Cardiac fibroblast (primary cell): ENCODE measurements at regions not wholly inside any gene's neighbourhood (a gene's known extent, or its start where the extent isn't known, plus 50 kb on each side); places are given as distances from the start of the nearest gene placed in this dataset.

Experiments used
- DNase-seq, 2 donors: peaks; one replicate each; pipeline versions ENCODE4 v3.0.0 to v3.0.0-alpha.2; 2010; ENCODE audit warnings: low read depth in 2 of 2
- H3K4me3 ChIP-seq, 2 donors: replicated peaks in 1 of 2; 1 replicate in 1 of 2; 2 replicates in 1 of 2; pipeline ENCODE4 v1.5.1; 2011; ENCODE audit warnings: low read depth in 2 of 2, low read length in 2 of 2, mild to moderate bottlenecking in 2 of 2, moderate library complexity in 1 of 2
- CTCF ChIP-seq: IDR thresholded peaks from one replicate; pipeline ENCODE4 v1.5.1; 2011; ENCODE audit warnings: low read depth, mild to moderate bottlenecking, low read length, inconsistent platforms

DNA sequence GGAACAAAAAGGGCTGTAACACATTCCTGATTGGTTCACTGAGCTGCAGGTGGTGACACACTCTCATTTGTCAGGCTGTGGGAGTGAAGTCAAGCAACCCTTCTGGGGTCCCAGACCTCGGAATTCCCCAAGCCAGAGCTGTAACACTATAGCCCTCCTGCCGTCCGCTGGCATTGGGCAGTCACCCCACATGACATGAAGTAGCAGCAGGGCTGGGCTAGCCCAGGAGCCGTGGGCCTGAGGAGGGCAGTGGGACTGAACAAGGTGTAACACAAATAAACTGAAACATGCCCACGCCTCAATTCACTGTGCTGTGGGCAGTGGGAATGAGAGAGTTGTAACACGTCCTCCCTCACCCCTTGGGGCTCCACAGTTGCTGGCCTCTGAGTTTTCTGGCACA lies 689.1 kb upstream of the EYS start:
- no peak for DNase-seq
- no peak overlapping the region for H3K4me3 ChIP-seq
- no peak for TF ChIP-seq CTCF

DNA sequence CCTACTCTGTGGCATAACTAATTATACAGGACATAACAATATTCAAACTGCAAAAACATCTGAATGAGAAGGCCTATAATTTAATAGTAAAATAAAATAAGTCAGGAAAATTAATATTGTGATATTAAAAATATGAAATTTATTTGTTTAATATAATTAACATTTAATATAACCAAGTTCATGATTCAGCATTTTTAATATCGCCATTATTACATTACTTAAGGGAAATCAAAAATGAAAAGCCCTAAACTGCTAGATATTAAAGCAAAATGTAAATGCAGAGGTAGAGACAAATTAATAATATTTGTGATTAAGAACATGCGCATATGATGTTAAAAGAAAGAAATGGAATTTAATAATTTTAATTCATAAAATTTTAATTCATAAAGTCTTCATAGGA lies 683.4 kb upstream of the EYS start:
- TF ChIP-seq CTCF, result no peak
- DNase-seq, result no peak
- H3K4me3 ChIP-seq, result no peak overlapping the region

DNA sequence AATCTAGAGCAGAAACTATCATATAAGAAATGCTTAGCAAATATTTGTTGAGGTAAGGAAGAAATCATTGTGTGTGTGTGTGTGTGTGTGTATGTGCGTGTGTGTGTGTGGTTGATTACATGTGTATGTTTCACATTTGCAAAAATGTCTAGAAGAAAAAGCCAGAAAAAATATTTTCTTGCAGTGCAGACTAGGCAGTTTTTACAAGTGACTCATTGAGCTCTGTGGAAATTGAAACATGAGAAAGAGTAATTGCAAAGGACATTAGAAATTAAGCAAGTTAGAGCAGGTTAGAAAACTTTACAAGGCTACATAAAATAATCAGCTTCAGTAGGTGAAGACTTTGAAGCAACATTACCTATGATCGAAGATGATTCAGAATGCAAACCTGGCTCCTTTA lies 669.0 kb upstream of the EYS start:
- DNase-seq, result no peak
- TF ChIP-seq CTCF, result no peak
- no peak overlapping the region for H3K4me3 ChIP-seq

- DNase-seq, result no peak
- no peak for TF ChIP-seq CTCF
- H3K4me3 ChIP-seq, result no peak overlapping the region
Measured at GRCh38 chr6:66369407-66369806, 662.4 kb upstream of the EYS start.

DNA sequence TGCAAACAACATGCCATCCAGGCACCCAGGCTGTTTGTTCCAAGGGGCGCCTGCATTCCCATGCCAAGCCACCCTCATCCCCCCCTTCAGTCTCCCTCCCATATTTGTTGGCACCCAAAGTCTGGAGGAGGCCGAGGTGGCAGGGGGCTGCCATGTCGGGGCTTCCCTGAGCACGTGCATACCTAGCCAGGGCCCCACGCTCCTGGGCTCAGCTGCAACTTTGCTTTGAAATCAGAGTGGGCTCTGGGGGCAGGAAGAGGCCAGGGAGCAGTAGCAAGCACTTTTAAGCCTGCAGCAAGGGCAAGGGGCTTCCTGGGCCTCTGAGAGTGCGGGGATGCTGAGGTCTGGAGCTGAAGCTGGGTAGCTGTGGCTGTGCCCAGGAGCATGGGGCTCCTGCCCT lies 655.9 kb upstream of the EYS start:
- DNase-seq, result no peak
- no peak overlapping the region for H3K4me3 ChIP-seq
- no peak for TF ChIP-seq CTCF

DNA sequence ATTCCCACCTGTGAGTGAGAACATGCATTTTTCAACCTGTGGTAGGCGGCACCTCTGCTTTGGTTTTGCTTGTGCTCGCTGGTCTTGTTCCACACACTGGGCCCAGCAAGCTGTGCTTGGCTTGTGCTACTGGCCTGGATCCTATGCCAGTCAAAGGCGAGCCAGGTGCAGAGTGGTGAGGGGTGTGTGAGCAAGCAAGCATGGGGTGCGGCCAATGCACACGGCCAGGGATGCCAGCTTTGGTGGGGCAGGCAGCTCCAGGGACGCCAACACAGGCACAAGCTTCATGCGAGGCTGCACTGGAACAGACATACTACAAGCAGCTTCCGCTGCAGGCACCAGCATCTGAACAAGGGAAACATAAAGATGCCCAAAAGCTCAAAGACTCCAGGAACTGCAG lies 654.9 kb upstream of the EYS start:
- TF ChIP-seq CTCF, result no peak
- DNase-seq, result no peak
- H3K4me3 ChIP-seq, result no peak overlapping the region

DNA sequence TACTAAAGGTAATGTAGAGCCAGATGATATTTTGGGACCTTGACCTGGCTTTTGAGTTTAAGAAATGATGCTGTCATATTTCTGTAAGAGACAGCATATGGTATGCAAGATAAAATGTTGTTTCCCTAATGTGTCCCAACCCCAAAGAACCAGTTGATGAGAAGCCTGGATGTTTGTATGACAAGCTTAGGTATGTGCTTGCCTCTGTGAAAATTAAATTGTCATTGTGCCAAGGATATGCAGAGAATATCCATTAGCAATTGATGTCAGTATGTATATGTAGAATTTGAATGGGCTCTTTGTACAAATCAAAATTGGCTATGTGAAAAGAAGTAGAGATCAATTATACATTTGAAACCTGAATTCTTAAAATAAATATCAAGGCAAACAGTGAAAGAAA lies 650.8 kb upstream of the EYS start:
- DNase-seq, result no peak
- no peak for TF ChIP-seq CTCF
- H3K4me3 ChIP-seq, result no peak overlapping the region
